IPS-18c (cell line): ENCODE measurements at regions not wholly inside any gene's neighbourhood (a gene's known extent, or its start where the extent isn't known, plus 50 kb on each side); places are given as distances from the start of the nearest gene placed in this dataset.
"Not testable (repeated sequence)": the region's sequence is repeated elsewhere in the genome, so short reads cannot be mapped to it uniquely, and the experiment has no call there.

ENCODE experiments used
- H3K4me3 ChIP-seq: 2 replicates; pipeline ENCODE4 v1.7.0; 2013; ENCODE audit warnings: low read depth, mild to moderate bottlenecking, low read length, moderate library complexity; ENCODE audit not compliant: insufficient read depth
- H3K9me3 ChIP-seq: one replicate; pipeline ENCODE4 v1.6.1; 2013; ENCODE audit warnings: mild to moderate bottlenecking, low read length, moderate library complexity; ENCODE audit not compliant: control insufficient read depth, insufficient read depth

DNA sequence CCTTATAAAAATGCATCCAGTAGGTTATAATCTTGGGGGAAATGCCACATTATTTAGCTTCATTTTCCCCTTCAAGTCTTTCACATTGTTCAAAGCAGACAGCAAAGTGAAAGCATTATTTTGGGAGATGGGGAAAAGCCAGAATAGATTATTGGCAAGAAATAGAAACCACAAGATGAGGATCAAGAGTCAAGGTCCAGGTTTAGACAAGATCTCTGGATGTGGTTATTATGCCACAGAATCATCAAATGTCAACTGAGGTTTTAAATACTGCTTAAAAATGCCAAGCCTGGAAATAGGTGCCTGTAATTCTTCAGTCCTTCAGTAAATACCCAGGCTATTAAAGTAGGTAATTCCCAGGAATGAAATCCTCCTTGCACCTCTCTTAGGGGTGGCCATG is 65.1 kb upstream of the ALOX12 start:
- Histone ChIP-seq H3K4me3 (no peak overlapping the region), H3K9me3 (peaks cover 2% of the 10 kb centered on the region)

DNA sequence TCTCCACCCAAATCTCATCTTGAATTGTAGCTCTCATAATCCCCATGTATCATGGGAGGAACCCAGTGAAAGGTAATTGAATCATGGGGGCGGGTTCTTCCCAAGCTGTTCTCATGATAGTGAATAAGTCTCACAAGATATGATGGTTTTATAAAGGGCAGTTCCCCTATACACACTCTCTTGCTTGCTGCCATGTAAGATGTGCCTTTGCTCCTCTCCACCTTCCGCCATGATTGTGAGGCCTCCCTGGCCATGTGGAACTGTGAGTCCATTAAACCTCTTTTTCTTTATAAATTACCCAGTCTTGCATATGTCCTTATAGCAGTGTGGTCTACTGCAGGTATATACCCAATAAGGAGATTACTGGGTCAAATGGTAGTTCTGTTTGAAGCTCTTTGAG is 61.3 kb upstream of the ALOX12 start:
- not testable (repeated sequence) for H3K4me3 ChIP-seq, H3K9me3 ChIP-seq

DNA sequence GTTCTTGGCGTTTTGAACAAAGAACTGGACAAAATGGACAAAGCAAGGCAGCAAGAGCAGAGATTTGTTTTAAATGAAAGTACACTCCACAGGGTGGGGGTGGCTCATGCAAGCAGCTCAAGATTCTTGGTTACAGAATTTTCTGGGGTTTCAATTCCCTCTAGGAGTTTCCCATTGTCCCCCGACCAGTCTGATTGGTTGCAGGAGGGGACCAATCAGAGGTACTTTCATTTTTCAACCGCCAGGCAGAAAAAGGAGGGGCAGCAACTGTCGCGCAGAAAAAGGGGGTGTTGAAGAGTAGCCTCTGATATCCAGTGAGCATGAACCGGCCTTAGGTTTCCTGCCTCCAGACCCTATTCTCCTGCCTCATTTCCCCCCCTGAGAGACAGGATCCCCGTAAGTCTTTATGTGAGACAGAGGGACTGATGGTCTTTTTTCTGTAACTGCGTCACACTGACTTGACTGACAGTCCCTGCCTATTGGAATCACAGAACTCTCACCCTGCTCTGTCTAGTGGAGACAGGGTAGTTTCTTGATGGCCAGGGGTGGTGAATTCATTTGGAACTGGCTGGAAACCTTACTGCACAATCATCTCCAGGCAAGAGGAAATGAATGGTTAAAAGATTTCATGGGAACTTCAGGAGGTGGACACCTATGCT is 59.4 kb upstream of the ALOX12 start:
- no peaks in the 10 kb centered on the region for H3K9me3 ChIP-seq
- no peak overlapping the region for H3K4me3 ChIP-seq

DNA sequence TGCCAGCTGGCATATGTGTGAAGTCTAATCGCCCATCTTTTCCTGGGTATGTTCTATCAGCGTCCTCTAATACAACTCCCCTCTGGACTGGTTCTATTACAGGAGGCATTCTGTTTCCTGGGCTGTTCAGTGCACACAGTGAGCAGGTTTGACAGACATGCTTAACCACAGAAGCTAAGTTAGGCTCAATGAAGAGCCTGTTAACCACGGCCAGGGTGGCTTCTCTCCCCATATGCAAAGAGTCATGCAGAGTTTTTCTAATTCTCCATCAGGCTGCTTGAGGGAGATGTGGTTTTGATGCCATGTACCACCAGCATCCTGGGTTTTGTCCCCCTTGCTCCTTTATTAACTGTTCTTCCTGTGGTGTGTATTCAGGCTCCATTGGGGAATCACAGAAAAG is 57.2 kb upstream of the ALOX12 start:
- Histone ChIP-seq H3K9me3 (no peaks in the 10 kb centered on the region), H3K4me3 (no peak overlapping the region)

DNA sequence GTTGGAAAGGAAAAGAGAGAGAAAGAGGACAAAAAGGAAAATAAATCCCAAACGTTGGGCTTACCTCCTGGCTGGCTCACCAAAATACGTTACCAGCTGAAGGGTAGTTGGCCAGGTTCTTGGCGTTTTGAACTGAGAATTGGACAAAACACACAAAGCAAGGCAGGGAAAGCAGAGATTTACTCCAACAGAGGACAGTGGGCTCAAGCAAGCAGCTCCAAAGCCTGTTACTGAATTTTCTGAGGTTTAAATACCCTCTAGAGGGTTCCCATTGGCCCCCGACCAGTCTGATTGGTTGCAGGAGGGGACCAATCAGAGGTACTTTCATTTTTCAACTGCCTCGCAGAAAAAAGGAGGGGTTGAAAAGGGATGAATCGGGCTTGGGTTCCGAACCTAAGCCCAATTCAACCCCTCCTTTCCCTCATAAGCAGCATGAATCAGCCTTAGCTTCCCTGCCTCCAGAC is 55.6 kb upstream of the ALOX12 start:
- Histone ChIP-seq H3K9me3 (no peaks in the 10 kb centered on the region), H3K4me3 (no peak overlapping the region)

DNA sequence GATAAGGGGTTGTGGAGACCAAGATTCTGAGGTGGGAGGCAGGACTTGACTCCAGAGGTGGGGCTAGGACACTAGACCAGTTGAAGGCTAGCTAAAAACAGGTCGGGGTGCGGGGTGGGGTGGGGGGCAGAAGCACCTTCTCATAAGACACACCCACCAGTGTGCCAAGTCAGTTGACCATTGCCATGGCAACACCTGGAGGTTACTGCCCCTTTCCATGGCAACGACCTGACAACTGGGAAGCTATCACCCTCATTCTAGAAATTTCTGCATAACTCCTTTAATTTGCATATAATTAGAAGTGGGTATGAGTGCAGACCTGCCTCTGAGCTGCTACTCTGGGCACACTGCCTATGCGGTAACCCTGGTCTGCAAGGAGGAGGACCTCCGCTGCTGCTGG is 53.9 kb upstream of the ALOX12 start:
- Histone ChIP-seq H3K9me3 (no peaks in the 10 kb centered on the region), H3K4me3 (no peak overlapping the region)

DNA sequence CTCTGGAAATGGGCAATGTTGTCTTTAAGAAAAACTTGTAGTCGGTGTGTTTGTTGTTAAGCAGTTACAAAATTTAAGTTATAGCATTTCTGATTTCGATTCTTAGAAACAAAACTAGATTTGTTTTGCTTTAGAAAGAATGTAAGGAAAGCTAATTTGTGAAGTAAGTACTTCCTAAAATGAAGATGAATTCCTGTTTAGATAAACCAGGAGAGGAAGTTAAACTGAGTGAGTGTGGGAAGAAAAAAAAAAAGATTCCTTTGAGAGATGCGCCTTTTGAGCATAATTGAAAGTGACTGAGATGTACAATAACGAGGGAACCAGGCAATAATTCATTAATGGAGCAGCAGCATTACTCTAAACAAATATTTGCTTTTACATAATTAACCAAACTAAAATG is 52.4 kb upstream of the ALOX12 start:
- Histone ChIP-seq H3K9me3 (no peaks in the 10 kb centered on the region), H3K4me3 (no peak overlapping the region)
